Adrenal gland (tissue), 9 donors: ENCODE measurements at regions not wholly inside any gene's neighbourhood (a gene's known extent, or its start where the extent isn't known, plus 50 kb on each side); places are given as distances from the start of the nearest gene placed in this dataset.

Source experiments
- DNase-seq, 7 donors: peaks; one replicate each; pipeline ENCODE4 v3.0.0-alpha.2; 2019 to 2020
- H3K27ac ChIP-seq, 5 donors: fragments of 200-600 bp; sonication (generic) in 4 of 5; 1 replicate in 3 of 5; 2 replicates in 2 of 5; pipeline versions ENCODE4 v1.5.1 to v1.8.0; 2016 to 2020; ENCODE audit warnings: mild to moderate bottlenecking in 1 of 5
- H3K27me3 ChIP-seq: fragments of 200-600 bp; 2 replicates; pipeline ENCODE4 v1.8.0; 2021
- H3K36me3 ChIP-seq, 2 donors: fragments of 200-600 bp; replicated peaks in 1 of 2; 1 replicate in 1 of 2; 2 replicates in 1 of 2; pipeline versions ENCODE4 v1.5.1 to v1.8.0; 2018 to 2022
- H3K4me1 ChIP-seq, 2 donors: fragments of 200-600 bp; replicated peaks in 1 of 2; 1 replicate in 1 of 2; 2 replicates in 1 of 2; pipeline versions ENCODE4 v1.5.1 to v1.8.0; 2018 to 2021
- H3K4me3 ChIP-seq, 4 donors: fragments of 200-600 bp; sonication (generic) in 3 of 4; one replicate each; pipeline ENCODE4 v1.5.1; 2016 to 2018
- H3K9me3 ChIP-seq, 3 donors: fragments of 200-600 bp; sonication (generic) in 1 of 3; replicated peaks in 1 of 3; 1 replicate in 2 of 3; 2 replicates in 1 of 3; pipeline versions ENCODE4 v1.5.1 to v1.8.0; 2016 to 2021
- POLR2A ChIP-seq, 2 donors: fragments of 450-650 bp; IDR thresholded peaks; one replicate each; pipeline ENCODE4 v1.6.1; 2017; ENCODE audit warnings: antibody characterized with exemption in 2 of 2, mild to moderate bottlenecking in 2 of 2, moderate library complexity in 1 of 2
- WGBS, 4 donors: extraction: QIAGEN DNeasy Blood & Tissue Kit in 2 of 4; methylation state at CpG; one replicate each; pipeline versions ENCODE4 v1.1.5 to v1.1.7; 2013 to 2017; 5-methylcytosine and 5-hydroxymethylcytosine counted together
- intact Hi-C, 2 donors: fragments of 100-400 bp; cut with DNase I; formaldehyde crosslinking; loops; one replicate each; pipeline versions ENCODE4 v1.14.1 to v1.15.0; 2022 to 2023
- TF ChIP-seq, protein P1 (sequence below), 6 experiments: fragments of 450-650 bp in 4 of 6; fragments of 200-600 bp in 2 of 6; sonication (generic) in 1 of 6; IDR thresholded peaks; 1 replicate in 5 of 6; 2 replicates in 1 of 6; pipeline versions ENCODE4 v1.5.1 to v1.8.0; 2016 to 2021; ENCODE audit warnings: antibody characterized with exemption in 6 of 6, mild to moderate bottlenecking in 2 of 6, moderate library complexity in 1 of 6
- donor health status: healthy with polysubstance abuse.
- donor health status: Bipolar disorder and iron deficiency.
- donor health status: DM: yes; HTN: yes; CAD: no.
- donor health status: DM: no; HTN: no; CAD: no.
- donor health status: DM: no; HTN: no; CAD: no.

DNA sequence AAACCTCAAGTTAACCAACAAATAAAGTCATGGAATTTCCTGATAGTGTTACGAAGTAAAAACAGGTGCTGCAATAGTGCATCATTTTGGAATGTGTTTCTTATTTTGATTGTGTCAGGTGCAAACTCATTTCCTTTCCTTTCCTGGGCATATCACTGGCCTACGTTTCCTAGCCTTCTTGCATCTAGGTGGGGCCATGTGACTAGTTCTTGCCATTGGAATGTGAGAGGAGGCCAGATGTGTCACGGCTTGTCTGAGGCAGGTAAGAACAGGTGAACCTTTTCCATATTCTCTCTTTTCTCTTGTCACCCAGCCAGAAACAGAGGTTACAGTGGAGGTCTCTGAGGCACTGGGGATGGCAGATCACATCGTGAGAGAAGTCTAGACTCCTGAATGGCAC lies 868.0 kb downstream of the RPA4 start:
- no peaks in the 10 kb centered on the region for H3K4me1 ChIP-seq
- no peaks in the 10 kb centered on the region for H3K9me3 ChIP-seq
- H3K36me3 ChIP-seq = no peaks in the 10 kb centered on the region
- peaks cover 17% of the 10 kb centered on the region for H3K27me3 ChIP-seq
- no peak overlapping the region for H3K27ac ChIP-seq
- 63 to 74% (median 71%) methylated on average over 4 of the region's 4 CpGs for WGBS, 4 donors
- TF ChIP-seq, protein P1, sequence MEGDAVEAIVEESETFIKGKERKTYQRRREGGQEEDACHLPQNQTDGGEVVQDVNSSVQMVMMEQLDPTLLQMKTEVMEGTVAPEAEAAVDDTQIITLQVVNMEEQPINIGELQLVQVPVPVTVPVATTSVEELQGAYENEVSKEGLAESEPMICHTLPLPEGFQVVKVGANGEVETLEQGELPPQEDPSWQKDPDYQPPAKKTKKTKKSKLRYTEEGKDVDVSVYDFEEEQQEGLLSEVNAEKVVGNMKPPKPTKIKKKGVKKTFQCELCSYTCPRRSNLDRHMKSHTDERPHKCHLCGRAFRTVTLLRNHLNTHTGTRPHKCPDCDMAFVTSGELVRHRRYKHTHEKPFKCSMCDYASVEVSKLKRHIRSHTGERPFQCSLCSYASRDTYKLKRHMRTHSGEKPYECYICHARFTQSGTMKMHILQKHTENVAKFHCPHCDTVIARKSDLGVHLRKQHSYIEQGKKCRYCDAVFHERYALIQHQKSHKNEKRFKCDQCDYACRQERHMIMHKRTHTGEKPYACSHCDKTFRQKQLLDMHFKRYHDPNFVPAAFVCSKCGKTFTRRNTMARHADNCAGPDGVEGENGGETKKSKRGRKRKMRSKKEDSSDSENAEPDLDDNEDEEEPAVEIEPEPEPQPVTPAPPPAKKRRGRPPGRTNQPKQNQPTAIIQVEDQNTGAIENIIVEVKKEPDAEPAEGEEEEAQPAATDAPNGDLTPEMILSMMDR (IDR thresholded peaks at IDR 0.05) = no peak
- no peak for TF ChIP-seq POLR2A (IDR thresholded peaks at IDR 0.05)
- DNase-seq = no peak
- H3K4me3 ChIP-seq = no peak overlapping the region
- intact Hi-C loops = no loop called here

DNA sequence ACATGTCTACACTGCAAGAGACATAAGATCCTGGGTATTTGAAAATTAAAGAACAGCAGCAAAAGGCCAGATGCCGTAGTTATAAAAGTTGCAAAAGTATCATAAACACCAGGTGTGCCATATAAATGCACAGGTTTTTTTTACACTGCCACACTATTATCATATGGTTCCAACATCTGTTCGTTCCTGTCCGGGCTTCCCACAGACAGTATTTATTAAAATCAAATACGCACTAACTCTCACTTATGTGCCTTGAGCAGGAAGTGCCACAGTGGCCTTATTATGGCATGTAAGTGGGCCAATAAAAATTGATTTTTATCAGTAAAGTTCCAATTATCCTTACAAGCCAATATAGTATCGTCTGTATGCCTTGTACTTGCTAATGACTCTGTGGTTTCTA lies 873.2 kb downstream of the RPA4 start:
- H3K4me1 ChIP-seq = no peaks in the 10 kb centered on the region
- H3K9me3 ChIP-seq = no peaks in the 10 kb centered on the region
- H3K27ac ChIP-seq = no peak overlapping the region
- intact Hi-C loops = no loop called here
- TF ChIP-seq, protein P1 (IDR thresholded peaks at IDR 0.05) = no peak
- TF ChIP-seq POLR2A (IDR thresholded peaks at IDR 0.05) = no peak
- DNase-seq = no peak
- H3K4me3 ChIP-seq = no peak overlapping the region
- peaks cover 12% of the 10 kb centered on the region for H3K27me3 ChIP-seq
- H3K36me3 ChIP-seq = no peaks in the 10 kb centered on the region
- 83 to 87% (median 84%) methylated on average over 5 of the region's 5 CpGs for WGBS, 4 donors

DNA sequence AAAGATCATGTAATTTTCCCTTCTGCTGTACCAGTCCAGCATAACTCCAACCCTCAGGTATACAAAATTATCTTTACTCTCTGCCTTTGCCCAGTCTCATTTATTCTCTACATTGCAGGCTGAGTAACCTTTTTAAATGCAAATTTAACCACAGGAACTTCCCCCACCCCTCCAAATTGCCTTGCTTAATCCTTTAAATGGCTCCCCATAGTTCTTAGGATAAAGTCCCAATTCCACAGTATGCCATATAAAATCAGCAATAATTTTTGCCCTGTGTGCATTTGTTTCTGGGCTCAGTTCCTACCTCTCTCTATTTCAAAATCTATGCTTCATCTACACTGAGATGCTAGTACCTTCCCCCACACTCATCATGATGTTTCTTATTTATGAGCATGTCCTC lies 879.7 kb downstream of the RPA4 start:
- intact Hi-C loops = no loop called here
- TF ChIP-seq, protein P1 (IDR thresholded peaks at IDR 0.05) = no peak
- TF ChIP-seq POLR2A (IDR thresholded peaks at IDR 0.05) = no peak
- no peaks in the 10 kb centered on the region for H3K4me1 ChIP-seq

DNA sequence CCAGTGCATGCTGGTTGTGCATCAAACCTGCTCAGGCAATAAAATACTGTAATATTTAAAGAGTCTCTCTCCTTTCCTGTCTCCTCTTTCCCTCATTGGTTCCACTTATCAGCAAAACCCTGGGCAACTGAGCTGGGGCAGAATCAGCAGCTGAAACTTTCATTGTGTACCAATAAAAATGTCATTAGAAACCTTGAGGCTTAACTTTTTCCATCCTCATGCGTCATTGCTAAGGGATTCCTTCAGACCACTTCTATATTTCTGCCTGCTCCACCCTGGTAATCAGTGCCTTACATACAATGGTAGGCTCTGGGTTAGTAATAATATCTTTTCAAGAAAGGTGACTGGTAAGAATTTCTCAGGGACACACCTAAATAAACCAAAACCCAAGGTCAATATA lies 880.3 kb downstream of the RPA4 start:
- 0 to 42% (median 0%) methylated on average over 1 of the region's 1 CpG for WGBS, 4 donors
- intact Hi-C loops = no loop called here
- Histone ChIP-seq H3K4me1 (no peaks in the 10 kb centered on the region), H3K4me3 (no peak overlapping the region), H3K27me3 (peaks cover 3% of the 10 kb centered on the region), H3K9me3 (no peaks in the 10 kb centered on the region), H3K27ac (no peak overlapping the region), H3K36me3 (no peaks in the 10 kb centered on the region)
- DNase-seq = no peak
- no peak for TF ChIP-seq POLR2A (IDR thresholded peaks at IDR 0.05)
- TF ChIP-seq, protein P1 (IDR thresholded peaks at IDR 0.05) = no peak

More for the DNA sequence above, 879.7 kb downstream of the RPA4 start:
- H3K9me3 ChIP-seq = no peaks in the 10 kb centered on the region
- DNase-seq = no peak
- no peak overlapping the region for H3K27ac ChIP-seq
- no peaks in the 10 kb centered on the region for H3K36me3 ChIP-seq
- H3K4me3 ChIP-seq = no peak overlapping the region
- peaks cover 3% of the 10 kb centered on the region for H3K27me3 ChIP-seq
